ENCODE measurements at regions not wholly inside any gene's neighbourhood (a gene's known extent, or its start where the extent isn't known, plus 50 kb on each side); places are given as distances from the start of the nearest gene placed in this dataset.

DNA sequence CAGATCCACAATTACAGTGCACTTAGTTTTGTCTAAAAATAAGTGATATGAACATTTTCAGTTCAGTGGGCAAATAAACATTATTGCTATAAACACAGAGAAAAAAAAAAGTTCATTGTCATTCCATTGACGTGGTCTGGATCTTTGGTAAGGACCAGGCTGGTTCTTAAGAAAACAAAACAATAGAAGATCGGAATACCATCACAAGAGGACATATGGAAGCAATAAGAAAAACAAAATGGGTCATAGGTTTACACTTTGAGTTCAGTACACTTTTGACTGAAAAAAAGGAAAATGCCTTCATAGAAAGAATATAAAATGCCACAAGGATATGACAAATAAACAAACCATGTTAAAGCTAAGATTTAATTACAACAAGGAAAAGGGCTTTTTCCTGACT is 289.5 kb upstream of the TYRP1 start:
- H3K36me3 ChIP-seq: no peaks in the 10 kb centered on the region
- TF ChIP-seq EP300 (IDR thresholded peaks at IDR 0.05): no peak
- no peak overlapping the region for H3K4me3 ChIP-seq
- ATAC-seq: no peak
- no peaks in the 10 kb centered on the region for H3K4me1 ChIP-seq
- 67 to 75% methylated on average over 2 of the region's 2 CpGs for WGBS, 2 donors (ENCODE audit: low coverage in 1 of 2)
- no peak overlapping the region for H3K27ac ChIP-seq
- no peaks in the 10 kb centered on the region for H3K9me3 ChIP-seq
- H3K27me3 ChIP-seq: no peaks in the 10 kb centered on the region

DNA sequence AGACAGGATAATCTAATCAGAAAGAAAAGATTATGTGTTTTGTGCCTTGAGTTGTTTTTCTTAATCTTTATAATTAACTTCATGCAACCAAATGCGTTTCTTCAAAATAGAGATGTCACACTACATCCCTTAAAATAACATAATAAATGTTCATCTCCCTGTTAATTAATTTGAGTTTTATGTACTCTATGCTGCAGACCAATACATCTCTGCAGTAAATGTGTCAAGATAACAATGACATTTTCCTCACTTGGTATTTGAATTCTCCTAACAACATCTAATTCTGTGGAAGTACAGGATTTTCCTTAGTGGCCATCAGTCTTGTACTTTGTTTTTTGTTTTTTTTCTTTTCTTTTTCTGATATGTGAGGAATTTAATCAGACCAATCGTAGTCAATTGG is 279.2 kb upstream of the TYRP1 start:
- Histone ChIP-seq H3K27me3 (no peaks in the 10 kb centered on the region), H3K27ac (no peak overlapping the region), H3K9me3 (no peaks in the 10 kb centered on the region), H3K36me3 (no peaks in the 10 kb centered on the region), H3K4me1 (peaks cover 0 to 6% (median 0%) of the 10 kb centered on the region in 3 donors), H3K4me3 (no peak overlapping the region)
- 48 to 80% methylated on average over 2 of the region's 2 CpGs for WGBS, 2 donors (ENCODE audit: low coverage in 1 of 2)
- no peak for ATAC-seq
- TF ChIP-seq POLR2A (IDR thresholded peaks at IDR 0.05) (no peak), POLR2AphosphoS5 (IDR thresholded peaks at IDR 0.05) (no peak), EP300 (IDR thresholded peaks at IDR 0.05) (no peak)
- TF ChIP-seq, protein P1, sequence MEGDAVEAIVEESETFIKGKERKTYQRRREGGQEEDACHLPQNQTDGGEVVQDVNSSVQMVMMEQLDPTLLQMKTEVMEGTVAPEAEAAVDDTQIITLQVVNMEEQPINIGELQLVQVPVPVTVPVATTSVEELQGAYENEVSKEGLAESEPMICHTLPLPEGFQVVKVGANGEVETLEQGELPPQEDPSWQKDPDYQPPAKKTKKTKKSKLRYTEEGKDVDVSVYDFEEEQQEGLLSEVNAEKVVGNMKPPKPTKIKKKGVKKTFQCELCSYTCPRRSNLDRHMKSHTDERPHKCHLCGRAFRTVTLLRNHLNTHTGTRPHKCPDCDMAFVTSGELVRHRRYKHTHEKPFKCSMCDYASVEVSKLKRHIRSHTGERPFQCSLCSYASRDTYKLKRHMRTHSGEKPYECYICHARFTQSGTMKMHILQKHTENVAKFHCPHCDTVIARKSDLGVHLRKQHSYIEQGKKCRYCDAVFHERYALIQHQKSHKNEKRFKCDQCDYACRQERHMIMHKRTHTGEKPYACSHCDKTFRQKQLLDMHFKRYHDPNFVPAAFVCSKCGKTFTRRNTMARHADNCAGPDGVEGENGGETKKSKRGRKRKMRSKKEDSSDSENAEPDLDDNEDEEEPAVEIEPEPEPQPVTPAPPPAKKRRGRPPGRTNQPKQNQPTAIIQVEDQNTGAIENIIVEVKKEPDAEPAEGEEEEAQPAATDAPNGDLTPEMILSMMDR (IDR thresholded peaks at IDR 0.05): no peak

DNA sequence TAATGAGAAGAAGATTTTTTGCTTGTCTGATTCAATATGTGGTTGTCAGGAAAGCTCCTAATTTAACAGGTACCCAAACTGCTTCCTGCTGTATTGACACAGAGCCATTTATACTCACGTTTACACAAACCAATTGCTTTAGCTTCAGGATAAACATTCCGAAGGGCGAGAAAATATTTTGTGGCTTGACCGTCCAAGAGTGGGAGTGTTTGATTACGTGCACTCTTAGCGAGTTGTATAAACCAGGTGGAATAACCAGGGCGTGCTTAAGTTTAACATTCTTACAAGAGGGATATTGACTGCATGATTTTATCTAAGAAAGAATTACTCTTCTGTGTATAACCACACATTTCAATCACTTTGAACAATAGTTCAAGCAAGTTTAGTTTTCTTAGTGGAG is 278.7 kb upstream of the TYRP1 start:
- 3 to 25% methylated on average over 7 of the region's 7 CpGs for WGBS, 2 donors (ENCODE audit: low coverage in 1 of 2)
- Histone ChIP-seq H3K27me3 (no peaks in the 10 kb centered on the region), H3K9me3 (no peaks in the 10 kb centered on the region), H3K4me3 (no peak overlapping the region), H3K36me3 (no peaks in the 10 kb centered on the region), H3K4me1 (peaks cover 0 to 6% (median 0%) of the 10 kb centered on the region in 3 donors), H3K27ac (no peak overlapping the region)
- no peak for ATAC-seq
- no peak for TF ChIP-seq POLR2A (IDR thresholded peaks at IDR 0.05)
- TF ChIP-seq, protein P1 (IDR thresholded peaks at IDR 0.05): no peak

DNA sequence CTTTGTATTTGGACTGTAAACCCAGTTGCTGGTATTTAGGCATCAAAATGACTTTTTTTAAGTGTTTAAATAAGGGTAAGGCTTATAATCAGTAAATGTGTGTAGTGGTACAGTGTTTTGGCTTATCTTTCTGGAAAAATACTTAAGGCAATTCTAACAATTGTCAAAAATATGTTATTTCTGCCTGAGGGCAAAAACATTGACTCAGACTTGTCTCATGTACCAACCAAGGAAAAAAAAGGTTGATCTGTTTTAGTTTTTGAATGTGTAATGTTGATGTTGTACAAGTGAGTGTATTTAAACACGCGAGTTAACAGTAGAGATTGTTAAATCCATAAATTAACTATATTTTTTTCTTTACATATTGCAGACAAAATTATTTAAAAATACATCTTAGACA is 277.8 kb upstream of the TYRP1 start:
- H3K4me1 ChIP-seq: peaks cover 0 to 6% (median 0%) of the 10 kb centered on the region in 3 donors
- no peaks in the 10 kb centered on the region for H3K9me3 ChIP-seq
- H3K36me3 ChIP-seq: no peaks in the 10 kb centered on the region
- H3K27me3 ChIP-seq: no peaks in the 10 kb centered on the region
- WGBS, 2 donors (ENCODE audit: low coverage in 1 of 2): 91 to 100% methylated on average over 2 of the region's 2 CpGs
- no peak overlapping the region for H3K27ac ChIP-seq
- no peak overlapping the region for H3K4me3 ChIP-seq
- TF ChIP-seq POLR2AphosphoS5 (IDR thresholded peaks at IDR 0.05) (no peak), POLR2A (IDR thresholded peaks at IDR 0.05) (no peak), EP300 (IDR thresholded peaks at IDR 0.05) (no peak)
- TF ChIP-seq, protein P1 (IDR thresholded peaks at IDR 0.05): no peak
- ATAC-seq: no peak

DNA sequence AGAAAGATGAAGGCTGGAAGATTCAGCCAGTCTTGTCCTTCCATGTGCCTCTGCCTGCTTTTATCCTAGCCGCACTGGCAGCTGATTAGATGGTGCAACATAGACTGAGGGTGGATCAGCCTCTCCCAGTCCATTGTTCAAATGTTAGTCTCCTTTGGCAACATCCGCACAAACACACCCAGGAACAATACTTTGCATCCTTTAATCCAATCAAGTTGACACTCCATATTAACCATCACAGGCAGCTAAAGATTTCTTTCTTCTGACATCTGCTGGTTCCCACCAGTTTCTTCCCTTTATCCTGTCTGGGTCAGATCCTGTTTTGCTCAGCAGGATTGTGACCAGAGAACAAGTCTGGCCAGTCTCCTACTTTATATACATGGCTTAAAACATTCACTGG is 276.5 kb upstream of the TYRP1 start:
- TF ChIP-seq POLR2AphosphoS5 (IDR thresholded peaks at IDR 0.05) (no peak), POLR2A (IDR thresholded peaks at IDR 0.05) (no peak), EP300 (IDR thresholded peaks at IDR 0.05) (no peak)
- TF ChIP-seq, protein P1 (IDR thresholded peaks at IDR 0.05): no peak
- H3K4me1 ChIP-seq: peaks cover 0 to 6% (median 0%) of the 10 kb centered on the region in 3 donors
- 74 to 90% methylated on average over 2 of the region's 2 CpGs for WGBS, 2 donors (ENCODE audit: low coverage in 1 of 2)
- no peaks in the 10 kb centered on the region for H3K36me3 ChIP-seq
- H3K27ac ChIP-seq: no peak overlapping the region
- ATAC-seq: no peak
- no peaks in the 10 kb centered on the region for H3K9me3 ChIP-seq
- H3K4me3 ChIP-seq: no peak overlapping the region
- no peaks in the 10 kb centered on the region for H3K27me3 ChIP-seq

DNA sequence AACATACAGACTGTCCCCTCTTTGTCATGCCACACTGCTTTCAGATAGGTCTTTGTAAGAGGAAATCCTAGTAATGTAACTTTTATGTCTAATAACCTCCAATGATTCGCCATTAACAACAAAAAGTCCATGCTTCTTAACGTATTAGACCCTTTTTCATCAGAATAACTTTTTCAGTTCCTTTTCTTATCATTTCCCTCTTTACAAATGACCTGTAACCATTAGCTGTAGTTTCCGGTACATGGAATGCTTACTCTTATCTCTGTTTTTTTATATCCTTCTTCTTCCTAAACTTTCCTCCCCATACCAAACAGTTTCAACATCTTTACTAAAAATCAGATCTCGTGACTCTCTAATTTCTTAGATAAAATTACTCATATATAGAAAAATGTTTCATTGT is 268.9 kb upstream of the TYRP1 start:
- Histone ChIP-seq H3K9me3 (no peaks in the 10 kb centered on the region), H3K4me1 (no peaks in the 10 kb centered on the region), H3K27me3 (no peaks in the 10 kb centered on the region), H3K36me3 (no peaks in the 10 kb centered on the region), H3K27ac (no peak overlapping the region), H3K4me3 (no peak overlapping the region)
- 77 to 78% methylated on average over 4 of the region's 4 CpGs for WGBS, 2 donors (ENCODE audit: low coverage in 1 of 2)
- TF ChIP-seq EP300 (IDR thresholded peaks at IDR 0.05): no peak
- no peak for TF ChIP-seq POLR2A (IDR thresholded peaks at IDR 0.05)
- TF ChIP-seq, protein P1 (IDR thresholded peaks at IDR 0.05): no peak
- TF ChIP-seq POLR2AphosphoS5 (IDR thresholded peaks at IDR 0.05): no peak
- no peak for ATAC-seq

Measured in gastroesophageal sphincter (tissue), 4 donors.